ENCODE measurements at regions not wholly inside any gene's neighbourhood (a gene's known extent, or its start where the extent isn't known, plus 50 kb on each side); places are given as distances from the start of the nearest gene placed in this dataset.

DNA sequence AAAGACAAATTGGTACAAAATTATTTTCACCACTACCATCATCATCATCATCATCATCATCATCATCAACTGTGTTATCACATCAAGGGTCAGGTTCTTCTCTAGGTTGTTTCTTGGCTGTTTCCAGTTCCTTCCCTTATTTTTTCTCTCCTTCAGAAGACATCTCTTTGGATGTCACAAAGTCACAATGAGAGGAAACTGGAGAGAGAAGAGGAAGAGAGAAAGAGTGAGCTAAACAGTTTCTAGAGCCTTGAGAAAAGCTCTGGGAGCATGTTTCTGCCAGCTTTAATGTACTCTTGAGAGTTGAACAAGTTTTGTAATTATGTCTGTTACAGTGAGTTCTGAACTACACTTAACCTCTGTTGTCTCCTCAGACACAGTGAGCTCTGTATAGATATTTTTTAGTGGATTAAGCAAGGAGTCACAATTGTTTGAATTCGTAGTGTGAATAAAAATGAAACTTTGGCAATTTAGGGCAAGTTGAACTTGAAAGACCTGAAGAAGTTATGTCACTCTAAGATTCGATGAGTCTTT lies 123.0 kb upstream of the AKIRIN2 start:
- no TSS peak for BruUV-seq (replicated peaks)
- TF ChIP-seq, protein P1, sequence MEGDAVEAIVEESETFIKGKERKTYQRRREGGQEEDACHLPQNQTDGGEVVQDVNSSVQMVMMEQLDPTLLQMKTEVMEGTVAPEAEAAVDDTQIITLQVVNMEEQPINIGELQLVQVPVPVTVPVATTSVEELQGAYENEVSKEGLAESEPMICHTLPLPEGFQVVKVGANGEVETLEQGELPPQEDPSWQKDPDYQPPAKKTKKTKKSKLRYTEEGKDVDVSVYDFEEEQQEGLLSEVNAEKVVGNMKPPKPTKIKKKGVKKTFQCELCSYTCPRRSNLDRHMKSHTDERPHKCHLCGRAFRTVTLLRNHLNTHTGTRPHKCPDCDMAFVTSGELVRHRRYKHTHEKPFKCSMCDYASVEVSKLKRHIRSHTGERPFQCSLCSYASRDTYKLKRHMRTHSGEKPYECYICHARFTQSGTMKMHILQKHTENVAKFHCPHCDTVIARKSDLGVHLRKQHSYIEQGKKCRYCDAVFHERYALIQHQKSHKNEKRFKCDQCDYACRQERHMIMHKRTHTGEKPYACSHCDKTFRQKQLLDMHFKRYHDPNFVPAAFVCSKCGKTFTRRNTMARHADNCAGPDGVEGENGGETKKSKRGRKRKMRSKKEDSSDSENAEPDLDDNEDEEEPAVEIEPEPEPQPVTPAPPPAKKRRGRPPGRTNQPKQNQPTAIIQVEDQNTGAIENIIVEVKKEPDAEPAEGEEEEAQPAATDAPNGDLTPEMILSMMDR (conservative IDR thresholded peaks at IDR 0.05; ENCODE audit: low read length) = no peak
- TF ChIP-seq EZH2phosphoT487 (IDR thresholded peaks at IDR 0.05; ENCODE audit: borderline replicate concordance, low read depth, low read length) = no peak
- DNase-seq (ENCODE audit: low spot score) = no peak
- intact Hi-C loops (cut with micrococcal nuclease; ENCODE audit: unreplicated experiment) = no loop called here
- POLR2A ChIA-PET = interaction anchor here (0.8 to 4.6 kb wide), 8 partner anchors 8 to 95 kb away, joined by 3 to 43 read pairs (median 4); no protein-coding TSS in a partner anchor
- H3K4me2 ChIP-seq (ENCODE audit: low read length) = peak overlapping the region; percentile 7; the same call in 1 of the 2 replicates
- no peak overlapping the region for H3K27ac ChIP-seq (ENCODE audit: low read depth, low read length, poor library complexity, severe bottlenecking)
- H3K9me2 ChIP-seq (ENCODE audit: insufficient read depth, low read length) = no peaks in the 10 kb centered on the region
- peak overlapping the region; percentile 55; the same call in 1 of the 2 replicates for H2AFZ ChIP-seq (ENCODE audit: low read length)
- no peaks in the 10 kb centered on the region for H3K36me3 ChIP-seq (ENCODE audit: insufficient read depth, low read length)
- CTCF ChIA-PET (ENCODE audit: unreplicated experiment) = no interaction called here
- H3K79me2 ChIP-seq (ENCODE audit: insufficient read depth, low read depth, low read length) = no peaks in the 10 kb centered on the region
- H4K20me1 ChIP-seq (ENCODE audit: insufficient read depth, low read length) = no peaks in the 10 kb centered on the region
- no peak overlapping the region for H3K4me3 ChIP-seq (ENCODE audit: low read depth, low read length, poor library complexity, severe bottlenecking)
- H3K9me3 ChIP-seq (ENCODE audit: low read length) = no peaks in the 10 kb centered on the region
- H3K4me1 ChIP-seq (ENCODE audit: insufficient read depth, low read length, poor library complexity, severe bottlenecking) = peaks cover 48% of the 10 kb centered on the region

DNA sequence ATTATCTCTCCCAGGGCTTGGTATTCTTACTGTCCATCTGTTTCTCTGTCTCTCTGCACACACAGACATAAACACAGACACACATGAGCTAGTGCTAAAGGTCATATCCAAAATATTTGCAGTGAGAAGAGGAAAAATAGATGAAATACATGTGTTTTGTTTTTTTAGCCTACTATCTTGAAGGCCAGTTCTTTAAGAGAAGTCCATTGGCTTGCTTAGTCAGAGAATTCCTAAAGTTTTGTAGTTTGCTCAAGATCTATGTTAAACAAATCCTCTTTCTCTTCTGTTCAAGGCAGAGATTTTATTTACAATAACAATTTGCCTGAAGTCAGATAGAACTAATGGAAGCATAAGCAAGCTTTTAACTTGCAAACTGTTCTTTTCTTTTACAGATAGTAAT lies 120.0 kb upstream of the AKIRIN2 start:
- BruUV-seq (replicated peaks) = no TSS peak
- Histone ChIP-seq H3K36me3 (ENCODE audit: insufficient read depth, low read length) (no peaks in the 10 kb centered on the region; the same call in 1 of the 2 replicates), H3K9me3 (ENCODE audit: low read length) (no peaks in the 10 kb centered on the region), H4K20me1 (ENCODE audit: insufficient read depth, low read length) (no peaks in the 10 kb centered on the region), H3K4me1 (ENCODE audit: insufficient read depth, low read length, poor library complexity, severe bottlenecking) (peaks cover 21% of the 10 kb centered on the region), H3K79me2 (ENCODE audit: insufficient read depth, low read depth, low read length) (no peaks in the 10 kb centered on the region), H3K27ac (ENCODE audit: low read depth, low read length, poor library complexity, severe bottlenecking) (no peak overlapping the region), H2AFZ (ENCODE audit: low read length) (no peak overlapping the region), H3K4me2 (ENCODE audit: low read length) (no peak overlapping the region), H3K9me2 (ENCODE audit: insufficient read depth, low read length) (no peaks in the 10 kb centered on the region), H3K4me3 (ENCODE audit: low read depth, low read length, poor library complexity, severe bottlenecking) (no peak overlapping the region)
- ChIA-PET CTCF (ENCODE audit: unreplicated experiment) (no interaction called here), POLR2A (interaction anchor here (0.5 to 1.1 kb wide), 7 partner anchors 9 to 1049 kb away, joined by 3 to 6 read pairs (median 5); no protein-coding TSS in a partner anchor)
- no peak for DNase-seq (ENCODE audit: low spot score)
- no peak for TF ChIP-seq EZH2phosphoT487 (IDR thresholded peaks at IDR 0.05; ENCODE audit: borderline replicate concordance, low read depth, low read length)
- TF ChIP-seq, protein P1 (conservative IDR thresholded peaks at IDR 0.05; ENCODE audit: low read length) = no peak
- intact Hi-C loops (cut with micrococcal nuclease; ENCODE audit: unreplicated experiment) = no loop called here

DNA sequence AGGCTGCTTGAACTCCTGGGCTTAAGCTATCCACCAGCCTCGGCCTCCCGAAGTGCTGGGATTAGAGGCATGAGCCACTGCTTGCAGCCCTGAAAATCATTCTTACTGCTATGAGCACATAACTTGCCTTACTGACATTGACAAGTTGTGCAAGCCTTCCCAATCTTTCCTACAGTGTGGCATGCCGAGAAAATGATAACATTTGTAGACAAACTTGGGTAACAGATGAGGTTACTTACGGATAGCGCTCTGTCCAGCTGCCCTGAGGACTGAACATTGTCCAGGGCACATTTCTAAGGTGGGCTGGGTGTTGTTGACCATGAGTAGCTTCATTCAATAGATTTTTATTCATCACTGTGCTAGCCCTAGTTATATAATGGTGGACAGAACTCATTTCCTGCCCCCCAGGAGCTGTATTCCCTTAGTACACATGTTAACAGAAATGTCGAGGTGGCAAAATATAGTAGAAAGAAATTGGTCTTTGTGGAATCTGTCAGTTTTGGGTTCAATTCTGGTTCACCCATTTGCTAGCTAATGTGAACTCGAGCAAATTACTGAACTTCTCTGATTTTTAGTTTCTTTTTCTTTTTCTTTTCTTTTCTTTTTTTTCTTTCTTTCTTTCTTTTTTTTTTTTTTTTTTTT lies 118.4 kb upstream of the AKIRIN2 start:
- H3K4me3 ChIP-seq (ENCODE audit: low read depth, low read length, poor library complexity, severe bottlenecking) = no peak overlapping the region
- no peaks in the 10 kb centered on the region for H3K79me2 ChIP-seq (ENCODE audit: insufficient read depth, low read depth, low read length)
- no peak overlapping the region for H3K4me2 ChIP-seq (ENCODE audit: low read length)
- DNase-seq (ENCODE audit: low spot score) = no peak
- no peaks in the 10 kb centered on the region; the same call in 1 of the 2 replicates for H3K36me3 ChIP-seq (ENCODE audit: insufficient read depth, low read length)
- H3K9me3 ChIP-seq (ENCODE audit: low read length) = no peaks in the 10 kb centered on the region
- no peaks in the 10 kb centered on the region for H3K9me2 ChIP-seq (ENCODE audit: insufficient read depth, low read length)
- ChIA-PET CTCF (ENCODE audit: unreplicated experiment) (no interaction called here), POLR2A (interaction anchor here (0.7 to 1.6 kb wide), 3 partner anchors 11 to 78 kb away, joined by 3 to 5 read pairs (median 4); no protein-coding TSS in a partner anchor)
- H4K20me1 ChIP-seq (ENCODE audit: insufficient read depth, low read length) = no peaks in the 10 kb centered on the region
- intact Hi-C loops (cut with micrococcal nuclease; ENCODE audit: unreplicated experiment) = no loop called here
- no peak overlapping the region for H3K27ac ChIP-seq (ENCODE audit: low read depth, low read length, poor library complexity, severe bottlenecking)
- BruUV-seq (replicated peaks) = no TSS peak
- no peak for TF ChIP-seq EZH2phosphoT487 (IDR thresholded peaks at IDR 0.05; ENCODE audit: borderline replicate concordance, low read depth, low read length)
- TF ChIP-seq, protein P1 (conservative IDR thresholded peaks at IDR 0.05; ENCODE audit: low read length) = no peak
- no peak overlapping the region for H2AFZ ChIP-seq (ENCODE audit: low read length)
- peaks cover 5% of the 10 kb centered on the region for H3K4me1 ChIP-seq (ENCODE audit: insufficient read depth, low read length, poor library complexity, severe bottlenecking)
